ENCODE measurements at regions not wholly inside any gene's neighbourhood (a gene's known extent, or its start where the extent isn't known, plus 50 kb on each side); places are given as distances from the start of the nearest gene placed in this dataset.
"Not testable (repeated sequence)": the region's sequence is repeated elsewhere in the genome, so short reads cannot be mapped to it uniquely, and the experiment has no call there.

GRCh38 chr15:29648415-29648814, 173.9 kb downstream of the TJP1 start:
- H3K4me1 ChIP-seq; DNase-seq (ENCODE audit: low spot score); H3K27me3 ChIP-seq; H3K9me3 ChIP-seq; H3K4me3 ChIP-seq; H3K36me3 ChIP-seq; H3K27ac ChIP-seq: not testable (repeated sequence)

GRCh38 chr15:29645841-29646240, 176.4 kb downstream of the TJP1 start:
- Histone ChIP-seq H3K27me3 (no peaks in the 10 kb centered on the region), H3K9me3 (no peaks in the 10 kb centered on the region), H3K4me3 (no peak overlapping the region), H3K27ac (no peak overlapping the region), H3K4me1 (no peaks in the 10 kb centered on the region), H3K36me3 (no peaks in the 10 kb centered on the region)
- no peak for DNase-seq (ENCODE audit: low spot score)
- no peak for TF ChIP-seq CTCF (IDR thresholded peaks at IDR 0.05)

GRCh38 chr15:29644361-29644760, 177.9 kb downstream of the TJP1 start:
- not testable (repeated sequence) for H3K27ac ChIP-seq; H3K36me3 ChIP-seq; H3K27me3 ChIP-seq; DNase-seq (ENCODE audit: low spot score); H3K4me1 ChIP-seq; H3K4me3 ChIP-seq; H3K9me3 ChIP-seq

GRCh38 chr15:29638781-29639180, 183.5 kb downstream of the TJP1 start:
- Histone ChIP-seq H3K27ac (no peak overlapping the region), H3K36me3 (no peaks in the 10 kb centered on the region), H3K9me3 (no peaks in the 10 kb centered on the region), H3K4me1 (no peaks in the 10 kb centered on the region), H3K4me3 (no peak overlapping the region), H3K27me3 (no peaks in the 10 kb centered on the region)
- DNase-seq (ENCODE audit: low spot score), result no peak
- TF ChIP-seq CTCF (IDR thresholded peaks at IDR 0.05), result no peak

GRCh38 chr15:29638011-29638410, 184.3 kb downstream of the TJP1 start:
- Histone ChIP-seq H3K36me3 (no peaks in the 10 kb centered on the region), H3K4me3 (no peak overlapping the region), H3K4me1 (no peaks in the 10 kb centered on the region), H3K9me3 (no peaks in the 10 kb centered on the region), H3K27me3 (no peaks in the 10 kb centered on the region), H3K27ac (no peak overlapping the region)
- DNase-seq (ENCODE audit: low spot score), result no peak
- no peak for TF ChIP-seq CTCF (IDR thresholded peaks at IDR 0.05)

- no peak overlapping the region for H3K27ac ChIP-seq
- H3K4me1 ChIP-seq, result no peaks in the 10 kb centered on the region
- DNase-seq (ENCODE audit: low spot score), result no peak
- no peaks in the 10 kb centered on the region for H3K27me3 ChIP-seq
- no peak overlapping the region for H3K4me3 ChIP-seq
- no peaks in the 10 kb centered on the region for H3K36me3 ChIP-seq
- TF ChIP-seq CTCF (IDR thresholded peaks at IDR 0.05), result no peak
- H3K9me3 ChIP-seq, result no peaks in the 10 kb centered on the region
Observed at GRCh38 chr15:29637555-29637954, 184.7 kb downstream of the TJP1 start.

- Histone ChIP-seq H3K36me3 (no peaks in the 10 kb centered on the region), H3K4me1 (no peaks in the 10 kb centered on the region), H3K9me3 (no peaks in the 10 kb centered on the region), H3K27ac (no peak overlapping the region), H3K27me3 (no peaks in the 10 kb centered on the region), H3K4me3 (no peak overlapping the region)
- TF ChIP-seq CTCF (IDR thresholded peaks at IDR 0.05), result no peak
- no peak for DNase-seq (ENCODE audit: low spot score)
Observed at GRCh38 chr15:29636921-29637320, 185.3 kb downstream of the TJP1 start.
